GM18861 (cell line): ENCODE measurements at regions not wholly inside any gene's neighbourhood (a gene's known extent, or its start where the extent isn't known, plus 50 kb on each side); places are given as distances from the start of the nearest gene placed in this dataset.

Experiments
- ATAC-seq: cut with Tn5 transposase; IDR thresholded peaks from one replicate; pipeline ENCODE4 v1.9.1; 2021; ENCODE audit not compliant: unreplicated experiment

DNA sequence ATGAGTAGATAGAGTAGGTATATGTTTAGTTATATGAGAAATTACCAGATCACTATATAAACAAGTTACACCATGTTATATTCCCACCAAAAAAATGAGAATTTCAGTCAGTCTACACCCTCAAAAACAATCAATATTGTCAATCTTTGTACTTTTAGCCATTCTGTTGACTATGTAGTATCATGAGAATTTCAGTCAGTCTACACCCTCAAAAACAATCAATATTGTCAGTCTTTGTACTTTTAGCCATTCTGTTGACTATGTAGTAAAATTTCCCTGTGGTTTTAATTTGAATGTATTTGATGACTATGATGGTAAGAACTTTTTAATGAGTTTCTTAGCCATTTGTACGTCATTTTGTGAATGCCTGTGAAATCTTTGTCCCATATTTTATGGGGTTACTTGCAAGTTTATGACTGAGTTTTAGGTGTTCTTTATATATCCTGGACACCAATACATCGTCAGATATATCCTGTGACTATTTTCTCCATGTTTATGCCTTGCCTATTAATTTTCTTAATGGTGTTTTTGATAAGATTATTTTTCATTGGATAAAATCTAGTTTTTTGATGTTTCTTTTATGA, 528.4 kb upstream of the SPHKAP start:
- no peak for ATAC-seq

DNA sequence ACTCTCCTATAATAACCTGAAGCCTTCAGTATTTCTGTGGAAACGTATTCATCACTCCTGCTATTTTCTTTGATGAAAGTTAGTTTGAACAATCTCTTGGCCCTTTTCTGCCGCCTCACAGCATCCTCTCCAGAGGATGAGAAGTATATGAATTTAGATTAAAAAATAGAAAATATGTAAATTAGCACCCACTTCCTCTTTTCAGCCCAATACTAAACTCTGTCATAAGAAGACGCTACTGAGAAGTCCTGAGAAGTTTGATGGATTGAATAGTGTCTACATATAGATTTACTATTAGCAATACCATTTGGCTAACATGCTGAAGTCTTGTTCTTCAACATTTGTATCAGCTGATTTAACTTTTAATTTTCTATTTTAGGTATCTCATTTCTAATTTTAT, 526.4 kb upstream of the SPHKAP start:
- ATAC-seq = no peak

DNA sequence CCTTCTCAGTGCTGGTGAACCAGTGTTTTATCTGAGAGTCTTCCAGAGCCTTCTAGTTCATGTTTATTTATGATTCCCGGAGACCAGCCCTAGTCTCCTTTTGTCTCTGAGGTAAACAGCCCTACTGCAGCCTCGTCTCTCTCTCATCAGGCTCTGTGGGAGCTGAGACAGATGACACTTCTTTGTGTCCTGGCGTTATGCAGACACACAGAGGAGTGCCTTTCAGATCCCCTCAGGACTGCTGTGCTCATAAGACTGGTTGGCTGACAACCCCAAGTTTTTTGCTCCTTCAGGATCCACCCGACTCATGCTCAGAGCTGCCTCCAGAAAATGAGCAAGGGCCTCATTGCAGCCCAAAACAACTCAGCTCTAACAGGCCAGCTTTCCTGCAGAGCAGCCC, 523.8 kb upstream of the SPHKAP start:
- ATAC-seq = no peak

DNA sequence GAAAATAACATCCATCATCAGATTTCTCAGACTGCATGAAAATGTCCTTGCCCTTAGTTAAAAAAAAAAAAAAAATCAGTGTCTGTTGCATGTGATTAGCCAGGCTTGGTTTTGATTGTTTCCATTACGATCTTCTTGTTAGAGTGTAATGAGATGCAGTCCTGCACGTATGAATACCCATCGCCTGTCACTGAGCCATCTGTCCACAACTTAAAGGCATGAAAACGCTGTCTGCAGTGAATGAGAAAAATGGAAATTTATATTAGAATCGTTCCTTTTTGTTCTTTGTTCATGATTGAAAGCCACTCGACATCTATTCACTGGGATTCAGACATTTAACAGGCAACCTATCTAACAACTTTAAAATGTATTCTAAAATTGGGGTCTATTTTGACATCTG, 521.7 kb upstream of the SPHKAP start:
- no peak for ATAC-seq

DNA sequence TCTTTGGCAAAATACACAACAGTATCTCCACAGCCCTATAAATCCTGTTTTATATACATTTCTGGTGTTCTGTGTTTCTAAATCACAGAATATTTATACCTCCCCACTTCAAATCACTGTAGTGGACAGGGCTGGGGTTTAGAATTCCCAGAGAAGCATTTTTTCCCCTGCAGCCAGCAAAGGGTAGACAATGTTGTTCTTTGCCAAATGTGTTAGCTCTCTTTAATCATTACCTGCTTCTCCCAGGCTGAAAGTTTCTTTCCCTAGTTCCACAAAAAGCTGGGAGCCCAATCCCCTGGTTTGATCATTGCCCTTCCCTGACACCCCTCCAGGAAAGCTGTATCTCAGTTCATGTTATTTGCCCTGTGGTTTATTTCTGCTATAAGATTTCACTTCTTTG, 520.0 kb upstream of the SPHKAP start:
- ATAC-seq = no peak

DNA sequence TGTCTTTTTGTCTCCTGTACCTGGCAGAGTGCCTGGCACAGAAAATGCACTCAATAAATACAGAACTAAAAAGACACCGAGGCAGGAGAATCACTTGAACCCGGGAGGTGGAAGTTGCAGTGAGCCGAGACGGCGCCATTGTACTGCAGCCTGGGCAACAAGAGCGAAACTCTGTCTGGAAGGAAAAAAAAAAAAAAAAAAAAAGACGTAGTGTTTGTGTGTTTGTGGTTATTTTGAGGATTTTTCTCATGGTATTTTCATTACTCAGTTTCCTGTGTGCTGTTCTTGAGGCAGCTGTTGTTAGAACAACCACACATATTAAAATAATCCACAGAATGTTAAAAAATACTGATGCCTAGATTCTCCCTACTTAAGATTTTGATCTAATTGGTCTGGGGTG, 519.2 kb upstream of the SPHKAP start:
- ATAC-seq = no peak

DNA sequence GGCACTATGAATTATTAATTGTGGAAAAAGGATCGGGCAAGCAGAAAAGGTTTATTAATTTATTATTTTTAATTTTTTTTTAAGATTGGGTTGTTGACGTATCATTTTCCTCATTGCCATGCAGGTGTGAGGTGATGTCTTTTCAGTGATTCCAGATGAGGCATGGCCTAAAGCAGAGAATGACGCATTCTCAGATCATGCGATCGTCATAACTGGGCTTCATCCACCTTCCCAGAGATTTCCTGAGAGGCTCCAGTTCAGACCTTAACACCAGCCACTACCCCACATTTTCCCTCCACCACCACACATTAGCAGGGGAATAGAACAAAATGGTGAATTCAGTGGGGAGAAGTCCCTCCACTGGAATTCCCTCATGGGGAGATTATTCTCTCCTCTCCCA, 518.4 kb upstream of the SPHKAP start:
- ATAC-seq = no peak

DNA sequence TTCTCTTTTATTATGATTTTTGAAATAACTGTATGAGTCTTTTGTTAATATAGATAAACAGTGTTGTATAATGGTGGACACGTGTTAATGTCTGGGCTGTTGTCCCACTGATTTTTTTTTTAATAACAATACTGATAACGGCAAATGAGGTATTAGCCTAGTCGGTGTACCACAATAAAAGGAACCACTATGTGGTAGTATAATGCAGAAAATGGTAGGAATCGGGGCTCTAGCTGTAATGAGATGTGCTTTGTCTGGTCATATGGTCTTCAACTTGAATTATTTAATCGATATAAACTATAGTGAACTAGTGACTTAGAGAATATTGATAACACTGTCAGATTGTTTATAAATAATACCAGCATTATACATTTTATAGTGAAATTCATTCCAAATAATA, 517.9 kb upstream of the SPHKAP start:
- ATAC-seq = no peak

DNA sequence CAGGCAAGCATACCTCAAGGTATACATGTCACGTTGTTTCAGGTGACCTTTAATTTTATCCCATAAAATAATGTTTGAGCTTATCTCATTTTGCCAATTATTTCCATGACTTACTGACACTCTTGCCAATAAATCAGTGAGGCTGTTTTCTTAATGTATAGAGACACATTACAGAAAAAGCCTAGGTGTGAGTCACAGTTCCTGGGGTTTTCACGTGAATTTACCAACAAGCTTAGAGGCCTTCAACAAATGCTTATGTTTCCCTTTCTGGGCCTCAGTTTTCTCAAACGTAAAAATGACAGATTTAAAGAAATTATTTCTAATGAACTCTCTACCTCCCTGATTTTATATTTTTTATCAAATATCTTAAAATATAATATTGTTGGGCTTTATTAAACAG, 517.5 kb upstream of the SPHKAP start:
- ATAC-seq = no peak

DNA sequence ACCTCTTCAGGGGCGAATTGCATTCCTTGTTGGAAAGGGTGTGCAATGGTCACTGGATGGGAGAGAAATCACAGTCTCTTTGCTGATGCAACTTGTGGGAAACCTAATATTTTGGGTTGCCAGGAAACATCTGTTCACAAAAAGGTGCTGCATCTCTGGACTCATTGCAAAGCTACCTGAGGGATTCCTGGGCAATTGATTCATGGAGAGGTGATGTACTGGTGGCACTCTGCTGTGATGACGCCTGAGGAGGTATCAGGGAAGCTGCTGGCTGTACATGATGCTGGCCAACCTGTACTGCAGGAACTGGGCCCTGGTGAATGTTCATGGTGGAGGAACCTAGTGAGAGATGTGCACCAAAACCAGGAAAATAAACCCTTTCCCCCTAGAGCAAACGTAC, 516.0 kb upstream of the SPHKAP start:
- no peak for ATAC-seq

DNA sequence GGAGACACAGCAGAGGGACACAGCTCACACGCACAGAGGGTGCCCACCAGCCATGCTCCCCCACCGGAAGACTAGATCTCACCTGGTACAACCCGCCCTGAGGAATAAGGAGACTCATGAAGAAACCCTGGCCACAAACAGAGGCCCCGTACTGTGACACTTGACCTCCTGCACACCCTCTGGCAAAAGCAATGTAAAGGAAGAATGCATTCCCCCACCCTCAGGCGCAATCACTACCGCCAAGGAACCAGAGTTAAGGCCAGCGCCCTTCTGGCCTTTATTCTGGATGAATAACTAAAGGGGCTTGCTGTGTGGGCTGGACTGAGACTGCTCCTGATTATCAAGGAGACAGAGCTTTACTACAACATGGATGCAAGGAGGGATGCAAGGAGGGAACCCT, 509.2 kb upstream of the SPHKAP start:
- no peak for ATAC-seq

DNA sequence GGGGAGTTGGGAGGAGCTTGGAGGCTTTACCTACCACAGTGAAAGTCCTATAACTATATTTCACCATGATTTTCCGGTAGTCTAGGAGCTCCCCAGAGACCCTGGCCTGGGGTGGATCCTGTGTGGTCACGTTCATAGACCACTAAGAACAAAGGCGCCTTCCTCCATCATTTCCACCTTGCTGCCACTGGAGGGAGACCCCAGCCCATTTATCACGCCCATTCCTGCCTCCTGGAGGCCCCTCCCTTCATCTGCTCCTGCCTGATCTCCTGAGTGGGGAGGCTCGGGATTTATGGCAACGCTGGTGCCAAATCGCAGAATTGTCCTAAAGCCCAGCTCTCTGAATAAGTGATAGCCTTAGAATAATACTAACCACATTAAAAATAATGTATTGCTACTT, 507.6 kb upstream of the SPHKAP start:
- no peak for ATAC-seq

DNA sequence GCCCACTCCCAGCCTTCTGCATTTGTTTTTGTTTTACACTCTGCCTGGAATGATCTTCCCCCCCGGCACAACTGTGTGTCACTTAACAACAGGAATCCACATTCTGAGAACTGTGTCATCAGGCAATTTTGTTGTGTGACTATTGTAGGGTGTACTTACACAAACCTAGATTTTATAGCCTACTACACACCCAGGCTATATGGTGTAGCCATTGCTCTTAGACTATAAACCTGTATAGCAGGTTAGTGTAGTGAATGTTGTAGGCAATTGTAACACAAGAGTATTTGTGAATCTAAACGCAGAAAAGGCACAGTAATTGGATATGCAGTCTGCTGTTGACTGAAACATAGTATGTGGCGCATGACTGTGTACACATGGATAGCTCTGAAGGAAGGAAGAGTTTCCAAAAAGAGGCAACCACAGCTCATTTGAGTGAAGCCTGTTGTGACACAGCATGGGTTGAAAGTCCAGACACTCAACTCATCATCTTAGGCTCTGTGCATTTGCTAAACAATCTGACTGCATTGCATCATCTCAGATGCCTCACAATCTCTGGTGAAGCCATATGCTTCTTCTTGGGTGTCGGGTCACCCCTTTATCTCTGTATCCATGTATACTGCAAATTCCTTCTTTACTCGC, 506.6 kb upstream of the SPHKAP start:
- no peak for ATAC-seq

DNA sequence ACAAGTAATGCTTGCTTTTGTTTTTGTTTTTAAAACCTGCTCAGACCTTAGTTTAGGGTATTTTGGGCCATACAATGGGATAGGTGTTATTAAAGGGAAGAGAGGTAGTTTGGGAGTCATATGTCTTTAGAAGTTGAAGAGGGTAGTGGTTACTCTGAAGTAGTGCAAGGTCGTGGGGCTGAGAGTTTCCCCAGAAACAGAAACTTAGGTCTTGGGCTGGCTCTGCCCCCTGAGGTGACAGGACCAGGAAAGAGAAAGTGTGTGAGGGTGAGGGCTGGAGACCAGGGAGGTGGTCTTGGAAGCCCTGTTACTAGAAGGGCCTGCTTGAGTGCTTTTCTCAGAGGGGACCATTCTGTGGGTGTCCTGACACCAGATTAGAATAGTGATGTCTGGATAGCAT, 500.5 kb upstream of the SPHKAP start:
- no peak for ATAC-seq

DNA sequence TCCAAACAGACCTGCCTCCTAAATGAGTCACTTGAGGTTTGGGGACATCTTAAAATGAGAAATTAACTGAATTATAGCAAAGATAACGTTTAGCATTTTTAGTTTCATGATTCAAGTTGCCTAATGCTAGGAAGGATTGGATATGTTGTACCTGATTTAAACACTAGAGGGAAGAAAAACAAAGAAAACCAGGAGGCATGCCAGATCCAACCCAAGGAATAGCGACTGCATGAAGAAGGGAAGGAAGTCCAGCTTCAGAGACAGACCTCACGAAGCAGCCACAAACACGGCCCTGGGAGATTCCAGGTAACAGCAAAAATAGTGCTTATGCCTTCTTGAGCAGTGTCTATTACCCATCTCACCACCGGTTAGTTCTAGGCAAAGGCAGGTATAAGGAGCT, 499.9 kb upstream of the SPHKAP start:
- no peak for ATAC-seq

DNA sequence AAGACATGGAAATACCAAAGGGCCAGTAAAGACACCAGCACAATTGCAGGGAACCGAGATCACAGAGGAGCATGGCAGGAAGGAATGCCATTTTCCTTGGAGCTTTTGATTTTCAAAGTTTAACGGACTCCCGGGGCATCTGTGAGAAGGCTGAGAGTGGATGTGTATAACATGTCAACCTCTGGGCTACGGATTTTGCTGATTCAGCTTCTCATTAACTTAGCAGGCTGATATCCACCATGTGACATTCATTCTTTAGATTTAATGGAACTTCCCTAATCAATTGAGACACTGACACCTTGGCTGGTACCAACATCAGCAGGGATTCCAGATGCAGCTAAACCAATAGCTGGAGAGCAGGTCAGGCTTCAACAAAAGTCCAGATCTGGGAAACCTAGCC, 496.6 kb upstream of the SPHKAP start:
- no peak for ATAC-seq

DNA sequence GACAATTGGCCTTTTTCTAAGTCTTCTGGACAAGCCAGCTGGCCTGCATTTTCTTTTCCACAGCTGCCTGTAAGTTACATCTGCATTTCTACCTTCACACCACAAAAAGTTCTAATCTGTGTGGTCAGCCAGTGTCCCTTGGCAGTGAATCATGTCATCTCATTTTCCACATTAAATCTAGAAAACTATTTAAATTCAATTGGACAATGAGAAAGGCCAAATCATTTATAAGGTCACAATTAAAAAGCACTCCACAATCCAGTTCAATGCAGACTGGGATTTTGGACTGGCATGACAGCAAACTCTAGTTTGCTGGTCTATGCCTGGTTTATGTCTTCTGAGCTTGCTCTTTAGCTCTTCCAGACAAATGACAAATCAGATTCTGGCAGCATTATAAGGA, 494.2 kb upstream of the SPHKAP start:
- ATAC-seq = no peak

DNA sequence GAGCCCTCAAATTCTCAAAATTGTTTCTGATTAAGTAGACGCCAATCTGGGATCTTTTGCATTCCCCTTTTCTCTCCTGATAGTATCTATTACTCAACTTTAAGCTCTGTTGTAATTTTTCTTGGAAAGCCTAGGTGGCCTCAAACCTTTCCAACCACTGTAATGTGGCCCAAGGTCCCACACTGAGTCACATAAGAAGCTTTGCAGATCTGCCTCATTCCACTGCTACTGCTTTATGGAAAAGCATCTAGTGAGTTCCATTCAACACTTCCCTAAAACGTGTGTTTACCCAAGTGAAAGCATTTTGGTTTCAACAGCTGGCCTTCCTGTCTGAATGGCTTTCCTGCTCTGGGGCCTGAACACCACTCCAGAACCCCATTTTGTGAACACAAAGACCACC, 493.6 kb upstream of the SPHKAP start:
- no peak for ATAC-seq

DNA sequence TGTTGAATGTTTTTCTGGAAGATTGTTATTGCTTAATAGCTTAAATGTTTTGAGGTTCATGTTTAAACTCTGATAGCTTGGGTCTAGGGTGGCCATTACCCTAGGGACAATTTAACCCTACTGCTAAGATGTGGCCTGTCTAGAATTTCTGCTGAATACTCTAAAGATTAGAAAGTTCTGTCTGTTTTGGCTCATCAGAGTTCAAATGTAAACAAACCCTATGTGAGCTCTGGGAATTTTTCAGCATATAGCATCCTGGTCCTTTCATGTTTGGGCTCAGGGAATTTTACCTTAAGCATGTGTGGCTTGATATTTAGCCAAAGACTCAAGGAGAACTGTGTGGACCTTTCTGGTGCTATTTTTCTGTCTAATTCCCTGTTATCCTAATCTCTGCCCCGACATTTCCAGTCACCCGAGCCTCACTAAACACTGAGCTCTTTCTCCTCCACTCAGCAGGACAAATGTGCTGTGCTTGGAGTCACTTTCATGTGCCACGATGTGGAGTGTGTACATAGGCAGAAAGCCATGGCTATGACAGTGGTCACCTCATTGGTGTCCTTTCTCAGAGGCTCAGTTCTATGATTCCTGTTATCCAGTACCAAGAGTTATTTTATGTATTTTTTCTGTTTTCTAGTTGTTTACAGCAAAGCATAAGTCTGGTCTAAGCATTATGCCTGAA, 492.5 kb upstream of the SPHKAP start:
- ATAC-seq = no peak

DNA sequence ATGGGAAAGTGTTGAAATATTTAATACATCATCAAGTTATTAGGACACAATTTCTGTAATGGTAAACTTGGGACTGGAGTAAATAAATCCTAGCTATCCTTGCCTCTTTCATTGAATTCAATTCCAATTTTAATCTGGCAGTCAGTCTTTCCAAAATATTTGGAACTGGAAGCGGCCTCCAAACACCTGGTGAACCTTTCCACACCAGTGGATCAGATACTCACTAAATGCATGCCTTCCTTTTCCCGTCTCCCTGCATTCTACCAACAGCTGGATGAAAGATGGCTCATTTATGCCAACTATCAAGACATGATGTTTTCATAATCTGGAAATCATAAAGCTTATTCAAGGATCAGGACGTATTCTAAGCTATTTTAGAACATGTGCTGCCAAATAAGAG, 488.2 kb upstream of the SPHKAP start:
- ATAC-seq = no peak

DNA sequence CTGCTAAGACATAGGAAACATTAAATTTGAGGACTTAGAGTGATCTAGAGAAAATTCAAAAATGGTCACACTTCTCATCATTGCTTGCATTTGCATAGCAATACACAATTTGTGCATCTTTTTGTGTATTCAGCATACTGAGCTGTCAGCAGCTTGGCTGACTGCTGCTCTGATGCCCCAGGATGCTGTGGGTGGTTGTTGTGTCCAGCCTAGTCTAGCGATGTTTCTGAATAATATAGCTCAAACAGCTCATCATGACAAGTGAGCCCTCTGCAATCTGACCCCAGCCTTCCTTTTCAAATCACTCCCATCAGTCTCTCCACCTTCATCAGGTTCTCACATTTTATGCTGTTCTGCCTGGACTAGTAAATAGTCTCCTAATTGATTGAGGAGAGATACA, 483.7 kb upstream of the SPHKAP start:
- ATAC-seq = no peak

DNA sequence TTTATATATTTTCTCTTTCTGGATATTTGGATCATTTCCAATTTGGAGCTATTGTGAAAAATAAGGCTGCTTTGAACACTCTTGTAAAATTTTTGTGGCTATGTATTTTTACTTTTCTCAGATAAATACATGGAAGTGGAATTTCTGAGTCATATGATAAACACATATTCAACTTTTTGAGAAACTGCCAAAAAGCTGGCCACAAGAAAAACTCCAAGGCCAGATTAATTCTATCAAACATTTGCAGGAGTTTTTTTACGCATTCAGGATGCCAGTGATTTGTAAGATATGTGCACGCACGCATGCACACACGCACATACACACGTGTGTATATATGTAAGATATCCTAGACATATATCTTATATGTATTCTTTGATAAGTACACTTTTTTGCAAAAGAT, 477.5 kb upstream of the SPHKAP start:
- no peak for ATAC-seq
